ENCODE measurements at regions not wholly inside any gene's neighbourhood (a gene's known extent, or its start where the extent isn't known, plus 50 kb on each side); places are given as distances from the start of the nearest gene placed in this dataset.

- Mint-ChIP-seq H3K27me3 (ENCODE audit: low read depth in 2 of 2) (peaks cover 29 to 72% of the 10 kb centered on the region in 2 donors), H3K36me3 (no peaks in the 10 kb centered on the region), H3K9me3 (no peaks in the 10 kb centered on the region), H3K4me1 (no peaks in the 10 kb centered on the region), H3K4me3 (no peak overlapping the region), H3K27ac (no peak overlapping the region)
- no peak overlapping the region for H3K27ac ChIP-seq (ENCODE audit: low read length)
- no peaks in the 10 kb centered on the region for H3K9me3 ChIP-seq (ENCODE audit: control insufficient read depth, insufficient read depth, low read length)
- H3K27me3 ChIP-seq (ENCODE audit: control insufficient read depth, insufficient read depth, low read length), result peaks cover 4% of the 10 kb centered on the region
- H3K36me3 ChIP-seq (ENCODE audit: control insufficient read depth, insufficient read depth, low read length), result no peaks in the 10 kb centered on the region
- H3K4me1 ChIP-seq (ENCODE audit: control insufficient read depth, insufficient read depth, low read length), result no peaks in the 10 kb centered on the region
- intact Hi-C loops (cut with micrococcal nuclease), result no loop called here
- DNase-seq (no peak), ATAC-seq (no peak)
- no peak overlapping the region for H3K4me3 ChIP-seq (ENCODE audit: low read length)
- TF ChIP-seq CTCF (IDR thresholded peaks at IDR 0.05), result no peak
These were observed 309.2 kb downstream of the SETD4 start for GRCh38 chr21:35751171-35751570.

GRCh38 chr21:35749904-35750303, 310.4 kb downstream of the SETD4 start:
- Mint-ChIP-seq H3K9me3 (no peaks in the 10 kb centered on the region), H3K27ac (no peak overlapping the region), H3K27me3 (ENCODE audit: low read depth in 2 of 2) (peaks cover 20 to 64% of the 10 kb centered on the region in 2 donors), H3K36me3 (no peaks in the 10 kb centered on the region), H3K4me1 (no peaks in the 10 kb centered on the region), H3K4me3 (no peak overlapping the region)
- Histone ChIP-seq H3K4me3 (ENCODE audit: low read length) (no peak overlapping the region), H3K36me3 (ENCODE audit: control insufficient read depth, insufficient read depth, low read length) (no peaks in the 10 kb centered on the region), H3K4me1 (ENCODE audit: control insufficient read depth, insufficient read depth, low read length) (no peaks in the 10 kb centered on the region), H3K9me3 (ENCODE audit: control insufficient read depth, insufficient read depth, low read length) (no peaks in the 10 kb centered on the region), H3K27me3 (ENCODE audit: control insufficient read depth, insufficient read depth, low read length) (peaks cover 4% of the 10 kb centered on the region), H3K27ac (ENCODE audit: low read length) (no peak overlapping the region)
- WGBS (ENCODE audit: insufficient coverage), result 75% methylated on average over 1 of the region's 3 CpGs
- DNase-seq (no peak), ATAC-seq (no peak)
- no peak for TF ChIP-seq CTCF (IDR thresholded peaks at IDR 0.05)
- intact Hi-C loops (cut with micrococcal nuclease), result no loop called here

- Mint-ChIP-seq H3K4me1 (no peaks in the 10 kb centered on the region), H3K9me3 (no peaks in the 10 kb centered on the region), H3K27me3 (ENCODE audit: low read depth in 2 of 2) (peaks cover 23 to 62% of the 10 kb centered on the region in 2 donors), H3K27ac (no peak overlapping the region), H3K36me3 (no peaks in the 10 kb centered on the region), H3K4me3 (no peak overlapping the region)
- DNase-seq (no peak), ATAC-seq (no peak)
- no peaks in the 10 kb centered on the region for H3K9me3 ChIP-seq (ENCODE audit: control insufficient read depth, insufficient read depth, low read length)
- H3K4me1 ChIP-seq (ENCODE audit: control insufficient read depth, insufficient read depth, low read length), result no peaks in the 10 kb centered on the region
- H3K27ac ChIP-seq (ENCODE audit: low read length), result no peak overlapping the region
- H3K27me3 ChIP-seq (ENCODE audit: control insufficient read depth, insufficient read depth, low read length), result peaks cover 4% of the 10 kb centered on the region
- H3K36me3 ChIP-seq (ENCODE audit: control insufficient read depth, insufficient read depth, low read length), result no peaks in the 10 kb centered on the region
- no peak overlapping the region for H3K4me3 ChIP-seq (ENCODE audit: low read length)
- no peak for TF ChIP-seq CTCF (IDR thresholded peaks at IDR 0.05)
- 10% methylated on average over 1 of the region's 3 CpGs for WGBS (ENCODE audit: insufficient coverage)
- intact Hi-C loops (cut with micrococcal nuclease), result no loop called here
These were observed 311.5 kb downstream of the SETD4 start for GRCh38 chr21:35748678-35749314.

- Histone ChIP-seq H3K9me3 (ENCODE audit: control insufficient read depth, insufficient read depth, low read length) (peaks cover 3% of the 10 kb centered on the region), H3K27me3 (ENCODE audit: control insufficient read depth, insufficient read depth, low read length) (no peaks in the 10 kb centered on the region), H3K4me1 (ENCODE audit: control insufficient read depth, insufficient read depth, low read length) (no peaks in the 10 kb centered on the region), H3K36me3 (ENCODE audit: control insufficient read depth, insufficient read depth, low read length) (no peaks in the 10 kb centered on the region), H3K4me3 (ENCODE audit: low read length) (no peak overlapping the region), H3K27ac (ENCODE audit: low read length) (no peak overlapping the region)
- H3K27me3 Mint-ChIP-seq (ENCODE audit: low read depth in 2 of 2), result peaks cover 14 to 25% of the 10 kb centered on the region in 2 donors
- H3K9me3 Mint-ChIP-seq, result no peaks in the 10 kb centered on the region
- intact Hi-C loops (cut with micrococcal nuclease), result no loop called here
- TF ChIP-seq CTCF (IDR thresholded peaks at IDR 0.05), result no peak
- DNase-seq (no peak), ATAC-seq (no peak)
- H3K27ac Mint-ChIP-seq, result no peak overlapping the region
- 90% methylated on average over 3 of the region's 4 CpGs for WGBS (ENCODE audit: insufficient coverage)
- no peaks in the 10 kb centered on the region for H3K4me1 Mint-ChIP-seq
- no peak overlapping the region for H3K4me3 Mint-ChIP-seq
- no peaks in the 10 kb centered on the region for H3K36me3 Mint-ChIP-seq
These were observed 316.8 kb downstream of the SETD4 start for GRCh38 chr21:35743571-35743970.

Data from natural killer cell (primary cell).